ENCODE measurements at regions not wholly inside any gene's neighbourhood (a gene's known extent, or its start where the extent isn't known, plus 50 kb on each side); places are given as distances from the start of the nearest gene placed in this dataset.

GRCh38 chr10:44680764-44681163 is 230.4 kb upstream of the TMEM72 start:
- Histone ChIP-seq H3K4me3 (no peak overlapping the region), H3K9me3 (no peaks in the 10 kb centered on the region), H3K27ac (no peak overlapping the region), H3K4me1 (replicated peaks) (no peaks in the 10 kb centered on the region), H3K36me3 (no peaks in the 10 kb centered on the region), H3K27me3 (replicated peaks; ENCODE audit: insufficient read depth) (no peaks in the 10 kb centered on the region)
- TF ChIP-seq POLR2A (IDR thresholded peaks at IDR 0.05): no peak
- no peak for TF ChIP-seq POLR2AphosphoS5 (IDR thresholded peaks at IDR 0.05)
- no peak for DNase-seq (ENCODE audit: low spot score)
- intact Hi-C loops (cut with DNase I): no loop called here
- 91% methylated on average over 6 of the region's 6 CpGs for WGBS

GRCh38 chr10:44682507-44682906 is 228.6 kb upstream of the TMEM72 start:
- H3K9me3 ChIP-seq: no peaks in the 10 kb centered on the region
- 83% methylated on average over 7 of the region's 7 CpGs for WGBS
- no peak overlapping the region for H3K4me3 ChIP-seq
- no peak overlapping the region for H3K27ac ChIP-seq
- no peaks in the 10 kb centered on the region for H3K4me1 ChIP-seq (replicated peaks)
- DNase-seq (ENCODE audit: low spot score): no peak
- no peaks in the 10 kb centered on the region for H3K27me3 ChIP-seq (replicated peaks; ENCODE audit: insufficient read depth)
- TF ChIP-seq CTCF (IDR thresholded peaks at IDR 0.05) (no peak), POLR2A (IDR thresholded peaks at IDR 0.05) (no peak), POLR2AphosphoS5 (IDR thresholded peaks at IDR 0.05) (no peak)
- no peaks in the 10 kb centered on the region for H3K36me3 ChIP-seq
- intact Hi-C loops (cut with DNase I): no loop called here

DNA sequence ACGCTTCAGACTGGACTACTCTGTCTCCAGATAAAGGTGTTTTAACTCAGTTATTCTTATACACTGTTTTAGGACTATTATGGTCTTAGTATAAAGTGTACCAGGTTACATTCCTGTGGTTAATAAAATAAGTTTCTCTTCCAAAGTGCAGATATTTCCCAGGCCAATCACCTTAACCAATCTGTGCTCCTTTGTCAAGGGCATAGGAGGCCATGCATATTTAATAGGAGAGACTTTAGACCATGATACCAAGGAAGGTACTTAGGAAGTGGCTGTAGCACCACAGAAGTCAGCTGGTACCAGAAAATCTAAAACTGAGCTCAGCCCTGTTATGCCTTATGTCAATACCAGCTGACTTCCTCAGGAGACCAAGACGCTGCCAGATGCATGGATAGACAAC is 226.5 kb upstream of the TMEM72 start:
- 78% methylated on average over 2 of the region's 2 CpGs for WGBS
- intact Hi-C loops (cut with DNase I): no loop called here
- Histone ChIP-seq H3K4me1 (replicated peaks) (no peaks in the 10 kb centered on the region), H3K27ac (no peak overlapping the region), H3K4me3 (no peak overlapping the region), H3K9me3 (no peaks in the 10 kb centered on the region), H3K36me3 (no peaks in the 10 kb centered on the region), H3K27me3 (replicated peaks; ENCODE audit: insufficient read depth) (no peaks in the 10 kb centered on the region)
- no peak for DNase-seq (ENCODE audit: low spot score)
- no peak for TF ChIP-seq POLR2AphosphoS5 (IDR thresholded peaks at IDR 0.05)
- no peak for TF ChIP-seq CTCF (IDR thresholded peaks at IDR 0.05)
- TF ChIP-seq POLR2A (IDR thresholded peaks at IDR 0.05): no peak

- intact Hi-C loops (cut with DNase I): no loop called here
- H3K36me3 ChIP-seq: no peaks in the 10 kb centered on the region
- H3K4me3 ChIP-seq: no peak overlapping the region
- H3K4me1 ChIP-seq (replicated peaks): no peaks in the 10 kb centered on the region
- no peaks in the 10 kb centered on the region for H3K9me3 ChIP-seq
- H3K27me3 ChIP-seq (replicated peaks; ENCODE audit: insufficient read depth): no peaks in the 10 kb centered on the region
- WGBS: 91% methylated on average over 6 of the region's 6 CpGs
- DNase-seq (ENCODE audit: low spot score): no peak
- no peak overlapping the region for H3K27ac ChIP-seq
- TF ChIP-seq POLR2AphosphoS5 (IDR thresholded peaks at IDR 0.05) (no peak), POLR2A (IDR thresholded peaks at IDR 0.05) (no peak), CTCF (IDR thresholded peaks at IDR 0.05) (no peak)
Observed at GRCh38 chr10:44685220-44685619, 225.9 kb upstream of the TMEM72 start.

- no peak overlapping the region for H3K27ac ChIP-seq
- intact Hi-C loops (cut with DNase I): no loop called here
Observed at GRCh38 chr10:44685747-44686146, 225.4 kb upstream of the TMEM72 start.

More at GRCh38 chr10:44685747-44686146, 225.4 kb upstream of the TMEM72 start:
- Histone ChIP-seq H3K4me1 (replicated peaks) (no peaks in the 10 kb centered on the region), H3K36me3 (no peaks in the 10 kb centered on the region), H3K4me3 (no peak overlapping the region), H3K9me3 (no peaks in the 10 kb centered on the region), H3K27me3 (replicated peaks; ENCODE audit: insufficient read depth) (no peaks in the 10 kb centered on the region)
- no peak for TF ChIP-seq CTCF (IDR thresholded peaks at IDR 0.05)
- TF ChIP-seq POLR2AphosphoS5 (IDR thresholded peaks at IDR 0.05): no peak
- no peak for TF ChIP-seq POLR2A (IDR thresholded peaks at IDR 0.05)
- DNase-seq (ENCODE audit: low spot score): no peak
- 86% methylated on average over 2 of the region's 2 CpGs for WGBS

Data from prostate gland (tissue), 2 donors.